ENCODE measurements at regions not wholly inside any gene's neighbourhood (a gene's known extent, or its start where the extent isn't known, plus 50 kb on each side); places are given as distances from the start of the nearest gene placed in this dataset.

DNA sequence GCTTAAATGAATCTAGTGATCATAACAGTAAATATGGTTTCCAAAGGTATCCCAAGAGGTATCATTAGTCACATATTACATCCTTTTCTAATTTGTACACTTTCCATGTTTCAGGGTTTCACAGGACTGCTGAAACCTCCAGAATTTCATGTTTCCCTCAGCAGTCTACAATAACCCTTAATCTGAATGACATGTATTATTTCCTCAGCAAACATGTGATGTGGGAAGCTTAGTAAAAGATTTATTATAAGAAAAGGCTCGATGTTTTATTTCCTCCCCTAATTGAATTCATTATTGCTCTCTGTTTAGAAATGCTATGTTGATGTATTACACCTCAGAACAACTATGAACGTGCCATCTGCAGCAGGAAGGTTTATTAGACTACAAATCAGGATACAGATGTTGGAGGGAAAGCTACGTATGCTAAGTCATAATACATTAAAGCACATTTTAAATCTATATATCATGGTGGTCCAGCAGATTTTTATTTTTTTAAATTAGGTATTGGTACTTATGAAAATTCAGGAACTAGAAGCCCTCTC lies 52.5 kb upstream of the SKAP2 start:
- no peaks in the 10 kb centered on the region for H3K27me3 ChIP-seq
- no peaks in the 10 kb centered on the region for H4K20me1 ChIP-seq
- H3K4me3 ChIP-seq = no peak overlapping the region
- no peaks in the 10 kb centered on the region for H3K9me3 ChIP-seq
- no peak overlapping the region for H3K9ac ChIP-seq
- no peak for TF ChIP-seq Cebpa-rat (IDR thresholded peaks at IDR 0.05)
- no peak overlapping the region for H3K4me2 ChIP-seq
- no peak overlapping the region for H3K27ac ChIP-seq
- no peaks in the 10 kb centered on the region for H3K36me3 ChIP-seq
- no peaks in the 10 kb centered on the region for H3K4me1 ChIP-seq

DNA sequence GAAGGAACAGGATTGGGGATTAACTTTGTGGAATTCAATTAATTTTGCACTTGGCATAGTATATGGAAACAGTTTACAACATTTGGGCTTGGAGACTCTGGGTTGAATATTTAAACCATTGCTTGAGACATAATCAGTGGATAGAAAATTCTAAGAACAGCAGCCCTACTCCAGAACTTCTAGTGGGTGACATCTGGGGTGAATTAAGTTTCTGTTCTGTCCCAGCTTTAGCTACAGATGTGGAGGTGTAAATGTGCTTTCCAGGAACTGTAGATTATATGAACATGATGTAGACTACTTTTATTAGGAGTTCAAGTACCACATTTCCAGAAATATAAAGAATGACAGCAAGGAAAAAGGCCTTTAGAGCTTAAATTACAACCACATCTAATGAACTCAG lies 51.9 kb upstream of the SKAP2 start:
- Histone ChIP-seq H4K20me1 (no peaks in the 10 kb centered on the region), H3K36me3 (no peaks in the 10 kb centered on the region), H3K9ac (no peak overlapping the region), H3K27ac (no peak overlapping the region), H3K27me3 (no peaks in the 10 kb centered on the region), H3K4me2 (no peak overlapping the region), H3K4me1 (no peaks in the 10 kb centered on the region), H3K9me3 (no peaks in the 10 kb centered on the region), H3K4me3 (no peak overlapping the region)
- TF ChIP-seq Cebpa-rat (IDR thresholded peaks at IDR 0.05) = no peak

All from BLaER1 (cell line).